ENCODE measurements at regions not wholly inside any gene's neighbourhood (a gene's known extent, or its start where the extent isn't known, plus 50 kb on each side); places are given as distances from the start of the nearest gene placed in this dataset.

- TF ChIP-seq EZH2 (IDR thresholded peaks at IDR 0.05; ENCODE audit: borderline replicate concordance, control insufficient read depth, low read depth, low read length) (no peak), STAT1 (conservative IDR thresholded peaks at IDR 0.05) (no peak), GABPA (IDR thresholded peaks at IDR 0.05; ENCODE audit: low read depth) (no peak), ZZZ3 (IDR thresholded peaks at IDR 0.05; ENCODE audit: control insufficient read depth, insufficient read length, low read depth) (no peak), TARDBP (IDR thresholded peaks at IDR 0.05; ENCODE audit: borderline replicate concordance) (no peak)
- TF ChIP-seq, protein P1, sequence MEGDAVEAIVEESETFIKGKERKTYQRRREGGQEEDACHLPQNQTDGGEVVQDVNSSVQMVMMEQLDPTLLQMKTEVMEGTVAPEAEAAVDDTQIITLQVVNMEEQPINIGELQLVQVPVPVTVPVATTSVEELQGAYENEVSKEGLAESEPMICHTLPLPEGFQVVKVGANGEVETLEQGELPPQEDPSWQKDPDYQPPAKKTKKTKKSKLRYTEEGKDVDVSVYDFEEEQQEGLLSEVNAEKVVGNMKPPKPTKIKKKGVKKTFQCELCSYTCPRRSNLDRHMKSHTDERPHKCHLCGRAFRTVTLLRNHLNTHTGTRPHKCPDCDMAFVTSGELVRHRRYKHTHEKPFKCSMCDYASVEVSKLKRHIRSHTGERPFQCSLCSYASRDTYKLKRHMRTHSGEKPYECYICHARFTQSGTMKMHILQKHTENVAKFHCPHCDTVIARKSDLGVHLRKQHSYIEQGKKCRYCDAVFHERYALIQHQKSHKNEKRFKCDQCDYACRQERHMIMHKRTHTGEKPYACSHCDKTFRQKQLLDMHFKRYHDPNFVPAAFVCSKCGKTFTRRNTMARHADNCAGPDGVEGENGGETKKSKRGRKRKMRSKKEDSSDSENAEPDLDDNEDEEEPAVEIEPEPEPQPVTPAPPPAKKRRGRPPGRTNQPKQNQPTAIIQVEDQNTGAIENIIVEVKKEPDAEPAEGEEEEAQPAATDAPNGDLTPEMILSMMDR (IDR thresholded peaks at IDR 0.05 in 2 of 3, conservative IDR thresholded peaks at IDR 0.05 in 1 of 3; ENCODE audit: control insufficient read depth in 2 of 3, extremely low read depth in 1 of 3, insufficient read depth in 1 of 3, low read depth in 3 of 3, low read length in 3 of 3) = no peak
Observed at GRCh38 chr6:137371634-137372016, 122.6 kb downstream of the OLIG3 start.

Measured in GM12878 (cell line).